HEK293T (cell line): ENCODE measurements at regions not wholly inside any gene's neighbourhood (a gene's known extent, or its start where the extent isn't known, plus 50 kb on each side); places are given as distances from the start of the nearest gene placed in this dataset.

Source experiments
- ARNT ChIP-seq: fragments of 450-650 bp; IDR thresholded peaks from 2 replicates; pipeline ENCODE4 v1.6.1; 2017; ENCODE audit warnings: mild to moderate bottlenecking
- BHLHE40 ChIP-seq: fragments of 450-650 bp; IDR thresholded peaks from 2 replicates; pipeline ENCODE4 v1.6.1; 2016; ENCODE audit warnings: mild to moderate bottlenecking, moderate library complexity, borderline replicate concordance
- ELF4 ChIP-seq: fragments of 450-650 bp; IDR thresholded peaks from 2 replicates; pipeline ENCODE4 v1.6.1; 2017; ENCODE audit warnings: antibody characterized with exemption
- FOXK2 ChIP-seq: fragments of 450-650 bp; IDR thresholded peaks from 2 replicates; pipeline ENCODE4 v1.6.1; 2016; ENCODE audit warnings: mild to moderate bottlenecking
- HDGF ChIP-seq: fragments of 450-650 bp; IDR thresholded peaks from 2 replicates; pipeline ENCODE4 v1.6.1; 2017; ENCODE audit warnings: antibody characterized with exemption, borderline replicate concordance
- PKNOX1 ChIP-seq: fragments of 450-650 bp; IDR thresholded peaks from 2 replicates; pipeline ENCODE4 v1.6.1; 2016
- SUZ12 ChIP-seq: fragments of 450-650 bp; IDR thresholded peaks from 2 replicates; pipeline ENCODE4 v1.6.1; 2016; ENCODE audit warnings: mild to moderate bottlenecking
- TARDBP ChIP-seq: fragments of 450-650 bp; IDR thresholded peaks from 2 replicates; pipeline ENCODE4 v1.6.1; 2016
- ZNF384 ChIP-seq: fragments of 450-650 bp; IDR thresholded peaks from 2 replicates; pipeline ENCODE4 v1.6.1; 2016

- no peak for TF ChIP-seq BHLHE40
- TF ChIP-seq TARDBP: no peak
- no peak for TF ChIP-seq SUZ12
- TF ChIP-seq ARNT: no peak
- TF ChIP-seq ZNF384: no peak
- TF ChIP-seq ELF4: no peak
- no peak for TF ChIP-seq FOXK2
- TF ChIP-seq HDGF: no peak
- no peak for TF ChIP-seq PKNOX1
These were observed 345.9 kb upstream of the RPS23 start for GRCh38 chr5:82624062-82624461.
